ENCODE measurements at regions not wholly inside any gene's neighbourhood (a gene's known extent, or its start where the extent isn't known, plus 50 kb on each side); places are given as distances from the start of the nearest gene placed in this dataset.
"Not testable (repeated sequence)": the region's sequence is repeated elsewhere in the genome, so short reads cannot be mapped to it uniquely, and the experiment has no call there.

DNA sequence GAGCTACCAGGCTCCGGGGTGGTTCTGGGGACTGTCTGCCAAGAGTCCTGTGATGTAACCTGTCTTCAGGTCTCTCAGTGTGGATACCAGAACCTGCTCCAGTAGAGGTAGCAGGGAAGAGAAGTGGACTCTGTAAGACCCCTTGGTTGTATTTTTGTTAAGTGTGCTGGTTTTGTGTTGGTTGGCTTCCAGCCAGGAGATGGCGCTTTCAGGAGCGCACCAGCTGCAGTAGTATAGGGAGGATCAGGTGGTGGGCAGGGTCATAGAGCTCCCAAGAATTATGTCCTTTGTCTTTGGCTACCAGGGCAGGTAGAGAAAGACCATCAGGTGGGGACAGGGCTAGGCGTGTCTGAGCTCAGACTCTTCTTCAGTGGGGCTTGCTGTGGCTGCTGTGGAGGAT lies 1147.2 kb upstream of the ADGRL4 start:
- Histone ChIP-seq H3K36me3 (ENCODE audit: control insufficient read depth, insufficient read depth, low read length) (no peaks in the 10 kb centered on the region), H3K9me3 (no peaks in the 10 kb centered on the region), H3K4me3 (ENCODE audit: low read depth, low read length) (no peak overlapping the region), H3K4me1 (no peaks in the 10 kb centered on the region), H3K27me3 (replicated peaks; ENCODE audit: control insufficient read depth, insufficient read depth, low read length) (no peaks in the 10 kb centered on the region)
- intact Hi-C loops (cut with micrococcal nuclease; ENCODE audit: unreplicated experiment): no loop called here
- CTCF ChIA-PET: no interaction called here
- no peak for DNase-seq
- H3K27ac Mint-ChIP-seq (ENCODE audit: unreplicated experiment): no peak overlapping the region
- POLR2A ChIA-PET: no interaction called here
- TF ChIP-seq, protein P1, sequence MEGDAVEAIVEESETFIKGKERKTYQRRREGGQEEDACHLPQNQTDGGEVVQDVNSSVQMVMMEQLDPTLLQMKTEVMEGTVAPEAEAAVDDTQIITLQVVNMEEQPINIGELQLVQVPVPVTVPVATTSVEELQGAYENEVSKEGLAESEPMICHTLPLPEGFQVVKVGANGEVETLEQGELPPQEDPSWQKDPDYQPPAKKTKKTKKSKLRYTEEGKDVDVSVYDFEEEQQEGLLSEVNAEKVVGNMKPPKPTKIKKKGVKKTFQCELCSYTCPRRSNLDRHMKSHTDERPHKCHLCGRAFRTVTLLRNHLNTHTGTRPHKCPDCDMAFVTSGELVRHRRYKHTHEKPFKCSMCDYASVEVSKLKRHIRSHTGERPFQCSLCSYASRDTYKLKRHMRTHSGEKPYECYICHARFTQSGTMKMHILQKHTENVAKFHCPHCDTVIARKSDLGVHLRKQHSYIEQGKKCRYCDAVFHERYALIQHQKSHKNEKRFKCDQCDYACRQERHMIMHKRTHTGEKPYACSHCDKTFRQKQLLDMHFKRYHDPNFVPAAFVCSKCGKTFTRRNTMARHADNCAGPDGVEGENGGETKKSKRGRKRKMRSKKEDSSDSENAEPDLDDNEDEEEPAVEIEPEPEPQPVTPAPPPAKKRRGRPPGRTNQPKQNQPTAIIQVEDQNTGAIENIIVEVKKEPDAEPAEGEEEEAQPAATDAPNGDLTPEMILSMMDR (IDR thresholded peaks at IDR 0.05; ENCODE audit: insufficient read depth in 1 of 2, low read depth in 1 of 2, low read length in 1 of 2, severe bottlenecking in 1 of 2, unreplicated experiment in 1 of 2): no peak
- H3K9me3 Mint-ChIP-seq (ENCODE audit: unreplicated experiment): no peaks in the 10 kb centered on the region
- no peak overlapping the region for H3K4me3 Mint-ChIP-seq (ENCODE audit: unreplicated experiment)
- no TSS peak for BruUV-seq (replicated peaks)
- no peaks in the 10 kb centered on the region for H3K36me3 Mint-ChIP-seq (ENCODE audit: insufficient read depth, unreplicated experiment)
- H3K4me1 Mint-ChIP-seq (ENCODE audit: low read depth, unreplicated experiment): no peaks in the 10 kb centered on the region
- H3K27me3 Mint-ChIP-seq (ENCODE audit: insufficient read depth, unreplicated experiment): no peaks in the 10 kb centered on the region

DNA sequence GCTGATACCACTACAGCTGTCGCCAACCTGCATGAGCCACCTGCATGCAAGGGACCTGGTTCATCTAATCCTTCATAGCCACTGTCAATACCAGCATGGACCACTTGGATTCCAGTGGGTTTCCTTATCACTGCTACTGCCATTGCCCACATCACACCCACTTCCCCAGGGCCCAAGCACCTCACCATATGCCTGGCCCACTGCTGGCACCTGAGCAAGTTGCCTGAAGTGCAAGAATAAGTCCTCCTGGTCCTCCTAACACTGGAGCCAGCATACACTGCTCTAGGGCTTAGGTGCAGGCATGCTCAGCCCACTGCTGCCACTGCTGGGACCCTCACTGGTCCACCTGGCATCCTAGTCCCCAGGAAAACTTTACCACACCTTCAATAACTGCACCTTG lies 1136.8 kb upstream of the ADGRL4 start:
- H3K27me3 ChIP-seq (replicated peaks; ENCODE audit: control insufficient read depth, insufficient read depth, low read length): no peaks in the 10 kb centered on the region
- BruUV-seq (replicated peaks): no TSS peak
- no peaks in the 10 kb centered on the region for H3K9me3 ChIP-seq
- no peaks in the 10 kb centered on the region for H3K4me1 ChIP-seq
- ChIA-PET CTCF (no interaction called here), POLR2A (no interaction called here)
- Mint-ChIP-seq H3K9me3 (ENCODE audit: unreplicated experiment) (peaks cover 9% of the 10 kb centered on the region), H3K4me1 (ENCODE audit: low read depth, unreplicated experiment) (no peaks in the 10 kb centered on the region), H3K27me3 (ENCODE audit: insufficient read depth, unreplicated experiment) (no peaks in the 10 kb centered on the region), H3K4me3 (ENCODE audit: unreplicated experiment) (no peak overlapping the region), H3K36me3 (ENCODE audit: insufficient read depth, unreplicated experiment) (no peaks in the 10 kb centered on the region), H3K27ac (ENCODE audit: unreplicated experiment) (no peak overlapping the region)
- DNase-seq: no peak
- H3K36me3 ChIP-seq (ENCODE audit: control insufficient read depth, insufficient read depth, low read length): no peaks in the 10 kb centered on the region
- TF ChIP-seq, protein P1 (IDR thresholded peaks at IDR 0.05; ENCODE audit: insufficient read depth in 1 of 2, low read depth in 1 of 2, low read length in 1 of 2, severe bottlenecking in 1 of 2, unreplicated experiment in 1 of 2): no peak
- no peak overlapping the region for H3K4me3 ChIP-seq (ENCODE audit: low read depth, low read length)
- intact Hi-C loops (cut with micrococcal nuclease; ENCODE audit: unreplicated experiment): no loop called here

DNA sequence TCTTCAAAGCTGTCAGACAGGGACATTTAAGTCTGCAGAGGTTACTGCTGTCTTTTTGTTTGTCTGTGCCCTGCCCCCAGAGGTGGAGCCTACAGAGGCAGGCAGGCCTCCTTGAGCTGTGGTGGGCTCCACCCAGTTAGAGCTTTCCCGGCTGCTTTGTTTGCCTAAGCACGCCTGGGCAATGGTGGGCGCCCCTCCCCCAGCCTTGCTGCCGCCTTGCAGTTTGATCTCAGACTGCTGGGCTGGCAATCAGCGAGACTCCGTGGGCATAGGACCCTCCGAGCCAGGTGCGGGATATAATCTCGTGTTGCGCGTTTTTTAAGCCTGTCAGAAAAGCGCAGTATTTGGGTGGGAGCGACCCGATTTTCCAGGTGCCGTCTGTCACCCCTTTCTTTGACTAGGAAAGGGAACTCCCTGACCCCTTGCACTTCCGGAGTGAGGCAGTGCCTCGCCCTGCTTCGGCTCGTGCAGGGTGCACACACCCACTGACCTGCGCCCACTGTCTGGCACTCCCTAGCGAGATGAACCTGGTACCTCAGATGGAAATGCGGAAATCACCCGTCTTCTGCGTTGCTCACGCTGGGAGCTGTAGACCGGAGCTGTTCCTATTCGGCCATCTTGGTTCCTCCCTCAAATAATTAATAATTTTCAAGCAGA lies 1131.5 kb upstream of the ADGRL4 start:
- H3K4me1 ChIP-seq; H3K9me3 ChIP-seq; H3K9me3 Mint-ChIP-seq (ENCODE audit: unreplicated experiment); POLR2A ChIA-PET; H3K36me3 Mint-ChIP-seq (ENCODE audit: insufficient read depth, unreplicated experiment); DNase-seq; H3K4me1 Mint-ChIP-seq (ENCODE audit: low read depth, unreplicated experiment); H3K4me3 Mint-ChIP-seq (ENCODE audit: unreplicated experiment); H3K27ac Mint-ChIP-seq (ENCODE audit: unreplicated experiment); CTCF ChIA-PET; H3K36me3 ChIP-seq (ENCODE audit: control insufficient read depth, insufficient read depth, low read length); H3K4me3 ChIP-seq (ENCODE audit: low read depth, low read length); H3K27me3 ChIP-seq (replicated peaks; ENCODE audit: control insufficient read depth, insufficient read depth, low read length); H3K27me3 Mint-ChIP-seq (ENCODE audit: insufficient read depth, unreplicated experiment); intact Hi-C loops (cut with micrococcal nuclease; ENCODE audit: unreplicated experiment); BruUV-seq (replicated peaks): not testable (repeated sequence)

Data from Caco-2 (cell line).